OCI-LY3 (cell line): ENCODE measurements at regions not wholly inside any gene's neighbourhood (a gene's known extent, or its start where the extent isn't known, plus 50 kb on each side); places are given as distances from the start of the nearest gene placed in this dataset.

ENCODE experiments used
- CTCF ChIP-seq: fragments of 200-600, 300-600 bp; sonication (generic); IDR thresholded peaks from 2 replicates; pipeline ENCODE4 v1.5.1; 2014; ENCODE audit warnings: antibody characterized with exemption, low read length, low read depth
- EZH2phosphoT487 ChIP-seq: fragments of 200-600 bp; shearing (Covaris generic); IDR thresholded peaks from 2 replicates; pipeline ENCODE4 v1.6.1; 2018; ENCODE audit warnings: antibody characterized with exemption, mixed run types, low read depth

GRCh38 chr2:147149575-147150240, 695.1 kb upstream of the ACVR2A start:
- TF ChIP-seq CTCF (no peak), EZH2phosphoT487 (no peak)
